Inferior parietal cortex (tissue), 1 donor: ENCODE measurements at regions not wholly inside any gene's neighbourhood (a gene's known extent, or its start where the extent isn't known, plus 50 kb on each side); places are given as distances from the start of the nearest gene placed in this dataset.

ENCODE experiments used
- DNase-seq: peaks from one replicate; pipeline ENCODE4 v3.0.0-alpha.2; 2016; ENCODE audit errors: extremely low spot score

- DNase-seq: no peak
Measured at GRCh38 chr7:47724335-47724982, 142.5 kb upstream of the TNS3 start.

GRCh38 chr7:47722126-47722525 is 140.2 kb upstream of the TNS3 start:
- no peak for DNase-seq

GRCh38 chr7:47721670-47722069 is 139.8 kb upstream of the TNS3 start:
- DNase-seq: no peak

- DNase-seq: no peak
Measured at GRCh38 chr7:47720907-47721244, 139.0 kb upstream of the TNS3 start.

GRCh38 chr7:47720141-47720906 is 138.4 kb upstream of the TNS3 start:
- DNase-seq: no peak

GRCh38 chr7:47719675-47720074 is 137.8 kb upstream of the TNS3 start:
- DNase-seq: no peak

DNA sequence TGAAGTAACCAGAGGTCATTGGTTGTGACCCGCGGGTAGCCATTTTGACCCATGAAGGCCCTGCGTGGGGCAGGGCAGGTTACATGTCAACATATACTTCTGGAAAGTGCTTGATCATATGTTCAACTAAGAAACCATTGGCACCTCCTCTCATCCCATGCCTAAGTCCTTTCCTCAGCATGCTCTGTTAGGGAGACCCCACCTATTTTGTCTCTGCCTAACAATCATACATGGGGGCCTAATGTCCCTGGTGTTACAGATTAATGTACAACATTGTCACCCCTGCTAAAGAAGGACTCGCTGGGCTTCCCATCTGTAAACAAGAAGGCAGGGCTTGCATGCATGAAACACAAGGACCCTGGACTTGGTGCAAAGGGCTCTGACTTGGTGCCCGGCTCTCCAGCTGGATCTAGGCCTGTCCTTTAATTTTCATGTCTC is 133.7 kb upstream of the TNS3 start:
- DNase-seq: no peak

- no peak for DNase-seq
Measured at GRCh38 chr7:47714669-47715607, 133.0 kb upstream of the TNS3 start.

DNA sequence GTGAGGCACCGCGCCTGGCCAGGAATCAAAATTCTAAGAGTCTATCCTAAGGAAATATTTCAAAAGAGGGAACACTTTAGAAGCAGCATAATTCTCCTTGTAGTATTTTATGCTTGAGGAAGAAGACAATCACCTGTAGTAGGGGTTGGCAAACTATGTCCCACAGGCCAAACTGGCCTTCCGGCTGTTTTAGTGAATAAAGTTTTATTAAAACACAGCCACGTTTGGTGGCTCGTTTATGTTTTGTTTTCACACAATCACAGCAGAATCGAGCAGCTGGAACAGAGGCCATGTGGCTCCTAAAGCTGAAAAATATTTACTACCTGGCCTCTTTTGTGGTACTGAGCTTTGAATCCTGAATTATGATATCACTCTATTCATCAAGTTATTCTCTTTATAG is 131.7 kb upstream of the TNS3 start:
- DNase-seq: no peak

DNA sequence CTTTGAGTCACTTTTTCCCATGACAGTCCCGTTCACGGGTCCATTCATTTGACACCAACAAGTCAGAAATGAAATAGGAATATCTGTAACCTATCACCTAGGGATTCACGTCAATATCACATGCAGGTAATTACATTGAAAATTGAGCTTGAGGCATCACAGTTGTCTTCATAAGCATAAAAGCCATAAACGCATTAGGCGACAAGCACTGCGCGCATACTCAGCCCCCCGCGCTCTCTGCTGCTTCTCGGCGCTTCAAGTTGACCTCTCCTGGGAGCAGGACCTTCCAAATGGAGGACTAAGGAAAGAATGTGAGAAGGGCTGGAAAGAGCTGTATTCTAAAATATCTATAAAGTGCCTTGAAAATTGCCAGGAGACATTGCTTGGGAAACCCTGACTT is 130.5 kb upstream of the TNS3 start:
- no peak for DNase-seq

GRCh38 chr7:47711776-47712175 is 129.9 kb upstream of the TNS3 start:
- DNase-seq: no peak

DNA sequence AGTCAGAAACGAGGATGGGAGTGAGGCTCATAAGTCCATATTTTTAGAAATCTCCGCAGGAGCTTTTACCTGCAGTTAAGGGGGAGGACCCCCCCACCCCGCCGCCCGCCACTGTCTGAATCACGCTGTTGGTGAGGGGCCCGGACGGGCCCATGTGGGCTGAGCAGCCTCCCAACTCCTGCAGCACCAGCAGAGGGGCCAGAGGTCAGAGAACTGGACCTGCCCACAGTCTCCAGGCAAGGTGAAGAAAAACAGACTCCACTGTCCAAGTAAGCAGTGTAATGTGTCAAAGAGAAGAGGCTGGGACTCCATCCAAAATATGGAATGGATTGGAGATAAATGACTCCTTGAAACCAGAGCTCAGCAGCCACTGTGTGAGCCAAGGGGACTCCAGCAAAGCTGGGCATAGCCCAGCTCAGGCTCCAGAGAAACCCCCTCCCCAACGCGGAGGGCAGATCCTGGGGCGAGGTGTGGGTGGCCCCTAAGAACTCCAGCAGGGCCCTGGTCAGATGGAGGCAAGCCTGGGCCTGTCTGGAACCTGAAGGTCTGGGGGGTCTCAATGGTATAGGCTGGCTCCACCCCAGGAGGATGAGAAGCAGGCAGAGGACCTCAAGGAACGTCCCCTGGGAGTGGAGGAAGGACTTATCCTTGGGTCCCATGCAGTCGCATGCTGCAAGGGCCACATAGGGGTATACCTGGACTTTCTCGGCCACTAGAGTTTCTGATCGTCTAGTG is 128.5 kb upstream of the TNS3 start:
- no peak for DNase-seq

- no peak for DNase-seq
Measured at GRCh38 chr7:47709451-47709850, 127.5 kb upstream of the TNS3 start.

GRCh38 chr7:47709051-47709450 is 127.1 kb upstream of the TNS3 start:
- no peak for DNase-seq

- no peak for DNase-seq
Measured at GRCh38 chr7:47707583-47707982, 125.7 kb upstream of the TNS3 start.

DNA sequence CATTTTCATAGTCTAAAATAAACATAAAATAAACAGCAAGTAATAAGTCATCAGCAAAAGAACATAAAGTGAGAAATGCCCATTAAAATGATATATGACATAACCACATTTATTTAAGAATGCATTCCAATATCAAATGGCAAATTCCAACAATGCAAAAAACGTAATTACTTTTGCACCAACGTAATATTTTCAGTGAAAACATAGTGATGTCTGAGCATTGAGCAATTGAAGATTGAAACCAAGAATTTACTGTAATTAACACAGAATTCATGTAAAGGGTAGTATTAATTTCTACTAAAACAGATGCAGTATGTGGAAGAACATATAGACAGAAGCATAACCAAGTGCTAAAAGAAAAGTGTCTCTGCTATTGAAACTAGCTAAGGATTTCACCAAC is 123.0 kb upstream of the TNS3 start:
- no peak for DNase-seq

DNA sequence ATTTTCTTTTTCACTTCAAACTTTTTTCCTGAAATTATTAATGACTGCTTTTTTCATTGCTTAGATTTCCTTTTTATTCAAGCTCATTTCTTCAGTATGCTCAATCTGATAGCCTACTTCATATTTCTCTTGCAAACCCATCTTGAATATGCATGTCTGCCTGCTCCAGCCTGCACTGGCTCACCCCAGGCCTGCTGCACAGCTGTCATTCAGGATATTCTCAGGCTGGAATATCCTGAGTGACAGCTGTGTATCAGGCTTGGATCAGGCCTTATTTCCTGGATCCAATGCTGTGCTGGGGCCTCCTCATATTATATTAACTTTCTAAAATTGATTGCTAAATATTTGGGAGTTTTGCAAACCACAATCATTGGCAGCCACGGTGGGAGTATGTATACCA is 120.2 kb upstream of the TNS3 start:
- DNase-seq: no peak

DNA sequence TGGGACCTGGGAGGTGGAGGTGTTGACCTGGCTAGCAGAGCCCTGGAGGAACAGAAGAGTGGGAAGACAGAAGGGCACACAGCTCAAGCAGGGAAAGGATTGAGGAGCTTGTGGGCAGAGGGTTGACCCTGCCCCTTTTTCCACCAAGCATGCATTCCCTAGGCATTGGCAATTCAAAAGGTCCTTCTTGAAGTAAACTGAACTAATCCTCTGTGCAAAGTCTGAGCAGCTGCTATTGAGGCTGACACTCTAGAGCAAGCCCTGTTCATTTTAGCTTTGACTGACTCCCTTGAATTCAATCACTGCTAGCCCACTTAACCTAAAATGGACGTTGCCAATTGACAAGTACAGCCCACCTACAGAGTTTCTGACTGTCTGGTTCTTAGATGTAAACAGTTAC is 116.5 kb upstream of the TNS3 start:
- no peak for DNase-seq

DNA sequence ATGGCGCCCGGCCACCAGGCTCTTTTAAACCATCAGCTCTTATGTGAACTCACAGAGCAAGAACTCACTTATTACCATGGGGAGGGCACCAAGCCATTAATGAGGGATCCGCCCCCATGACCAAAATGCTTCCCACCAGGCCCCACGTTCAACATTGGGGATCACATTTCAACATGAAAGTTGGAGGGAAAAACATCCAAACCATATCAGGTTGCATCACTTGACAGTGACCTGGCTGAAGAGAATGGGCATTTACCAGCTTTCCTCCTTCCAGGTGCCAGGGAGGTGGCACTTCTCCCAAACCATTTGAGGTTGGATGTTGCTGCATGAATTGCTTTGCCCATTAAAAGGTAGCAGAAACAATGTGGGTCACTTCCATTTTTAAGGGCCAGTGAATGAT is 115.6 kb upstream of the TNS3 start:
- no peak for DNase-seq

DNA sequence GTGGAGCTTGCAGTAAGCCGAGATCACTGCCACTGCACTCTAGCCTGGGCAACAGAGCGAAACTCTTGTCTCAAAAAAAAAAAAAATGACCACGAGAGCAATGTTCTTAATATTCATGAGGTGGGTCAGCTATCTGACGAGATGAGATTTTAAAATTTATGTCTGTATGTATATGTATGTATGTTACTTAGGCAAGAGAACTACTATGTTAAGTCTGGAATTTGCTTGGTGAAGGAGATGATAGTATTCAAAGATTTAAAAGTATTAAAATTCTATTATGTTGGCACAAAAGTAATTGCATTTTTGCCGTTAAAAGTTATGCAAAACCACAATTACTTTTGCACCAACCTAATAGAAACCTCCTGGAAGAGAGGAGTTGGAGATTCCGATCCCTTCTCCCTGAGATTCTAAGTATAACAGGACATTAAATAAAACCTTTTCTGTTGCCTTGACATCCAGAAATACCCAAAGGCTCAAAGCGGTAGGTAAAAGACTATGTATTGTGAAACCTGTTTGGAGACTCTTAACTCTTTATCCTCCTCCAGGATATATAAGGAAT is 114.3 kb upstream of the TNS3 start:
- no peak for DNase-seq

DNA sequence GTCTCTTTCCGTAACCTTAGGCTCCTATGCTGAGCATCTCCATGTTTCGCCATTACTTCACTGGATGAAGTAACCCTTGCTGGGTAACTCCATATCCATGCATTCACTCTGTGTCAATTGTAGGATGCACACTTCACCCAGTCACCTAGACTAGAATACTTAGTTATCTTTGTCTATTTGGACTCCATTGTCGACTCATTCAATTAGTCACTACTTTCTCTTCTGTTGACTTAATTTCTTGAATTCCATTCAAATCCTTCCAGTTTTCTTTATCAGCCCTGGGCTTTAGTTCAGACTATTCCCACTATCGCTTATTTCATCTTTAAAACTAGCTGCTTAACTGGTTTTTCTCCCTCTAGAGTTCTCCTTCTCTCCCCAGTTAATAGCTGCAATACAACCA is 111.3 kb upstream of the TNS3 start:
- no peak for DNase-seq

DNA sequence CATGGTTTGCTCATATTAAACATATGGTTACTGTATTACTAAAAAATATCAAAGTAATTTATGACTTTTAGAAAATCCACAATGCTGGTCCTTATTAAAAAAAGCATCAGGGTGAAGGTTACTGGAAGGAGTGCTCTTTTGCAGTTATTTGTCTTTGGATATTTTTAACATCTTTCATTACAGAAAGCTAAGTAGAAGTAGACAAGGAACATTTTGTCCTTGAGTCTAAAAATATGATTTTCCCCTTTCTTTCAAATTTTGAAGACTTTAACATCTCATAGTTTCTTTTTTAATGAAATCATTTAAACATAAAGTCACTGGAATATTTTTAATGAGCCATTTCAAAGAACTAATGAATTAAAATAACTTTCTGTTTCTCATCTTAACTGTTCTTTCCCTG is 110.1 kb upstream of the TNS3 start:
- DNase-seq: no peak
